Loucy (cell line): ENCODE measurements at regions not wholly inside any gene's neighbourhood (a gene's known extent, or its start where the extent isn't known, plus 50 kb on each side); places are given as distances from the start of the nearest gene placed in this dataset.

ENCODE experiments used
- CTCF ChIP-seq: fragments of 200-600 bp; sonication (generic); conservative IDR thresholded peaks from 2 replicates; pipeline ENCODE4 v1.5.1; 2014; ENCODE audit warnings: mild to moderate bottlenecking, antibody characterized with exemption, low read length
- EZH2phosphoT487 ChIP-seq: fragments of 200-600 bp; IDR thresholded peaks from 2 replicates; pipeline ENCODE4 v1.6.1; 2018; ENCODE audit warnings: antibody characterized with exemption, mild to moderate bottlenecking, moderate library complexity, borderline replicate concordance

DNA sequence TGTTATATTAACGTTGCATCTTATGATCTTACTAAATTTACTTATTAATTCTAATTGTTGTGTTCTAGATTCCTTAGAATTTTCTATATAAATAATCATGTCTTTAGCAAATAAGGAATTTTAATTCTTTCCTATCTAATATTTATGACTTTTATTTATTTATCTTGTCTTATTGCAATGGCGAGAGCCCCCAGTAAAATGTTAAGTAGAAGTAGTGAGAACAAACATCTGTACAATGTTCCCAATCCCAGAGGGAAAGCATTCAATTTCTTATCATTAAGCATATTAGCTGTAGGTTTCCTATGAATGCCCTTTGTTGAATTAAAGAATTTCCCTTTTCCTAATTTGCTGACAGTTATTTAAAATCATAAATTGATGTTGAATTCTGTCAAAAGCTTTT is 203.7 kb upstream of the OTX2 start:
- TF ChIP-seq CTCF (no peak), EZH2phosphoT487 (no peak)
